Limb (tissue), 2 donors: ENCODE measurements at regions not wholly inside any gene's neighbourhood (a gene's known extent, or its start where the extent isn't known, plus 50 kb on each side); places are given as distances from the start of the nearest gene placed in this dataset.

Experiments
- DNase-seq, 2 donors: peaks; one replicate each; pipeline ENCODE4 v3.0.0-alpha.2; 2016; ENCODE audit errors: extremely low spot score in 2 of 2

DNA sequence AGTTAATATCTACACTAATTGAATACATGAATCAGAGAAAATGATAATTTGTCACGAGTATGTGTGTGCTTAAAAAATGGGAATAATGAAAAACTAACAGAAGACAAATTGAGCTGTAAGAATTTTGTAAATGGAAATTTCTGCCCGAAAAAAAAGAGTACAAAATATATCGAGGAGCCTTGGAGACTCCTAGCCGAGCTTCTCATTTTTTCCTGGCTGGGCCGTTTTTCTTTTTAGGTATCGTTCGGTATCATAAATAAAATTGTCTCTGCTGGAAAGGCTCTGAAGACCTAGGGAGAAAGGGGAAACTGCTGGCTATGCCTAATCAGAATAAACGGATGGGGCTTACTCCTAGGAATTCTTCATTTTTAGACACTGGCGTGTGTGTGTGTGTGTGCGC lies 227.2 kb upstream of the RAG2 start:
- no peak for DNase-seq

DNA sequence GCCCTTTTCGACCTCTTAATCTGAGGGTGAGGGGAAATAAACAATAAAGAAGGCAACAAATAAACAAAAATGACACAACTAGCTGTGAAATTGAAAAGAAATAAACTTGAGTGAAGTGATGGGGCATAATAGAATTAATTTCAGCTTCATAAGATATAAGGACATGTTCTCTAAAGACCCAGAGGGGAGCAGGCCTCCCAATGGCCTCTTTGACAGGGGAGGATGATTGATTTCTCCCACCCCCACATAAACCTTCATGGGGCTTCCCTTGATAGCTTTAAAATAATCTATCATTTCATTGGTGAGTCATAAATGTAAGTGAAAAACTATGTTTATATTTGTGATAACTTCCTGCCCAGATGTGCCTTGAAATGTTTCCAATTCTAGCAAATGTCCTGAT lies 226.3 kb upstream of the RAG2 start:
- peak in 1 of 2 donors; percentile 11 for DNase-seq

DNA sequence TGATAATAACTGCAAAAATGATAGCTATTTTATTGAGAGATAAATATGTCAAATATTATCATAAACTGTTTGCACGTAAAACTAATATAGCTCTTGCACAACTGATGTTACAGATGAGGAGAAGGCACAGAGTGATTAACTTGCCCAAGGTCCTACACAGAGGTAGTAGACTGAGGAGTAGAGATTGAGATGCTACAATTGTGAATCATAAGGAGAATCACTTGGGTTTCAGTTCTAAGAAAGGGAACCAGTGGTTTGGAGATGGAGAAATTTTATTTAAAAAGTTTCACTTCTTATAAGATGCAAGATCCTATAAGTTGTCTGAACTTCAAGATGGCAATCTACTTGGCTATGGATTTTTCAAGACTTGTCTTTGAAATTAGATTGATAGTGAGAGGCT lies 224.8 kb upstream of the RAG2 start:
- no peak for DNase-seq

GRCh38 chr11:36818410-36818809 lies 220.4 kb upstream of the RAG2 start:
- no peak for DNase-seq

GRCh38 chr11:36817336-36817965 lies 219.4 kb upstream of the RAG2 start:
- DNase-seq = no peak

GRCh38 chr11:36809303-36809702 lies 211.3 kb upstream of the RAG2 start:
- DNase-seq = no peak

- no peak for DNase-seq
These were observed 209.8 kb upstream of the RAG2 start for GRCh38 chr11:36807871-36808270.

GRCh38 chr11:36803084-36803483 lies 205.0 kb upstream of the RAG2 start:
- DNase-seq = no peak

GRCh38 chr11:36792996-36793914 lies 195.2 kb upstream of the RAG2 start:
- peak in 1 of 2 donors; percentile 41 for DNase-seq

GRCh38 chr11:36791957-36792356 lies 193.9 kb upstream of the RAG2 start:
- DNase-seq = no peak

DNA sequence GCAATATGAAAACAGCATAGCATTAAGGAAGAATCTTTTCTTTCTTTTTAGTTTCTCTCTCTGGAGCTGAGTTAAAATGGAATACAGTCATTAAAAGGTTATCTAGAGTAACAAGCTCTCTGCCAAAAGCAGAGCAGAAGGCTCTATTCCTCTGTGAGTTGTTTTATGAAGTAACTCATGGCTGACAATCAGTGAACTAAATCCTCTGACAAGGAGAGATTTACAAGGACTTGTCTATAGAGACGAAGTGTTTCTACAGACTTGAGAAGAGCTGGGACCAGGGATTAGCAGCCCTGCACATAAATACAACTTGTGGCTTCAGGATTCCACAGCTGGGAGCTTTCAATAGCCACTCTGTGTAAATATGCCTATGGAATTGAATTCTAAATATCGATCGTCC lies 192.5 kb upstream of the RAG2 start:
- DNase-seq = peak in 1 of 2 donors; percentile 54

GRCh38 chr11:36783808-36784207 lies 185.8 kb upstream of the RAG2 start:
- no peak for DNase-seq

DNA sequence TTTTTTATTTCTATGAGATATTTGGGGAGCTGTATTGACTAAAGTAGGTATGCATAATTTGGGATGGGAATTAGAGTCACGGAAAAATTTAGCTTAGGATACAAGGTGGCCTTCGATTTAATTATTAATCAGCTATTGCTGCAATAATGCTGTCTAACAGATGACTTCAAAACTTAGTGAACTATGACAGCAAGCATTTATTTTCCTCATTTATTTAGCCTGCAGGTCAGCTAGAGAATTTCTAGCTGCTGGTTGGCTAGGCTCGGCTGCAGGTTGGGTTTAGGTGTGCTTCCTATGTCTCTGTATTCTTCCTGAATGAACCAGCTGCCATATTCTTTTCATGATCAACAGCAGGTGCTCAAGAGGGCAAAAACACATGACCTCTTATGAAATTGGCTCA lies 181.8 kb upstream of the RAG2 start:
- DNase-seq = no peak

- DNase-seq = peak in 1 of 2 donors; percentile 20
These were observed 179.3 kb upstream of the RAG2 start for GRCh38 chr11:36777311-36777710.

GRCh38 chr11:36775756-36776155 lies 177.7 kb upstream of the RAG2 start:
- DNase-seq = no peak

DNA sequence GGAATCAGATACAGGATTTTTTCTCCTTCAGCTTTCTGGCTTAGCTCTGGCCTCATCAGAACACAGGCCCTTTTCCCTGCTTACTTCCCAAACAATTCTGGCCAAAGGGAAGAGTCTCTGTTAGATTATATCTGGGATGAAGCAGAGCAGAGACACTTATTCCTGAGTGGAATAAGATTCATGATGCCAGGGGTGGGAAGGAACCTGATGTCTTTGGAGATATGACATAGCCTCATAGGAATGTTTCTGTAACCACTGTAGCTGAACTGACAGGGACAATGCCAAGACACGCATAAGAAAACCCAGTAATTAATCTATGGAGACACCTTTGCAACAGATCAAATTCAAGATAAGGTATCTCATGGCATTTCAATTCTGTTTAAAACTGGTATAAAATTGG lies 177.1 kb upstream of the RAG2 start:
- no peak for DNase-seq

DNA sequence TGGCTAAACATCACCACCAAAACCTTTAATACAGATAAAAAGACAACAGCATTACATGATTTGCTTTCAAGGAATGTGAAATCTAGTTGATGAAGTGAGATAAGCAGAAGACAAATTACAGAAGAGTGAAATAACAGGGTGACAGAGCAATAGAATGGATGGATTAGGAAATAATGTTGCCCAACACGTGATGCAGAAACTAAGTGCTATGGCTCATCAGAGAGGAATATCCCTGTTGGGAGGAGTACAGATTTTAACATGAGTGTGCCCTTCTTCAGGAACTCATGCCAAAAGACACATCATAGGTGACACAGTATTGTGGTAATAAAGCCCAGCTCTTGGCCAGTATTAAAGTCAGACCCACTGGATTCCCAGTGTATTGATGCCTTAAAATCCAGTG lies 176.6 kb upstream of the RAG2 start:
- DNase-seq = no peak

DNA sequence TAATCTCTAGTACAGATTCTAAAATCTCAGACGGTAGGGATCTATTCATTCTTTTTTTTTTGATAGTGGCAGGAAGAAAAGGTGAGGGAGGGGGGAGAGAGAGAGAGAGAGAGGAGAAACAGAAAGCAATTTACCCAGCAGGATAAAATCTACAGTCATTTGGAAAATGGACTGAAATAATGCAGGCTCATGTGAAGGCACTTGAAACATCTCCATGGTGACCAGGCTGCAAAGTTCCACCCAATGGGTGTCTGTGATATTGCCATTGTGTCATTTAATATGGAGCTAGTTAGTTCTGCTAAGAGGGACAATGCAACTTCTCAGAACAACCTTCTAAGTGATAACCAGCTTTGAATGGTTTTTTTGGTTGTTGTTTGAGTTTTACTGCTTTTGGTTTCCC lies 165.2 kb upstream of the RAG2 start:
- DNase-seq = no peak

- DNase-seq = peak in 1 of 2 donors; percentile 39
These were observed 159.0 kb upstream of the RAG2 start for GRCh38 chr11:36757075-36757474.

DNA sequence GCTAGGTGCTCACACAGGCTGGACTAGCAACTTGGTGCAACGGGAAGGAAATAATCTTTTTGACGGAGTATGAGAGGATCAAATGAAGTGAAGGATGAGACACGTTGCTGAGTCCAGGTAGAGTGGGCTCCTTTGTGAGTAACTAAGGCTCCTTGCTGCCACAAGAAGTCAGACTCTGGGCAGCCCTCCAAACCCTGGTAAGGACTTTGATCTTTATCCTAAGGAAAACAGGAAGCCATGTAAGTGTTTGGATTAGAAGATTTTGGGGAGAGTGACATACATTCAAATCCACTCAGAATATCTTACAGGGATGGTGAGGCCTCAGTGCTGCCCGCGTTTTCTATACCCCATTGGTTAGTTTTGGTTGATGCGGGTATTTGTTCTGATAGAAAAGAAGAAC lies 155.9 kb upstream of the RAG2 start:
- DNase-seq = no peak

DNA sequence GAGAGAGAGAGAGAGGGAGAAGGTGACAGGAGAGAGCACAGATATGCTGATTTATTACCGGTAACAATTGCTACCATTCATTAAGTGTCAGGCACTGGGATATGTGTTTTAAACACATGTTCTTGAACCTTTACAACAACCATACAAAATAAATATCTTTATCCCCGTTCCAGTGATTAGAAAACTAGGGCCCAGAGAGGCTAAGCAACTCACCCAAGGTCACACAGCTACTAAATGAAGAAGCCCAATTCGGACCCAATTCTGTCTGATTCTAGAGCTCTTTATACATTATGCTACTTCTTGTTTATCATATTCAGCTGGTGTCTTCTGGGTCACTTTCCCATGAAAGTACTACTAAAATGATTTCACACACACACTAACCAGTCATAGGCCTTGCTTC lies 154.0 kb upstream of the RAG2 start:
- no peak for DNase-seq

DNA sequence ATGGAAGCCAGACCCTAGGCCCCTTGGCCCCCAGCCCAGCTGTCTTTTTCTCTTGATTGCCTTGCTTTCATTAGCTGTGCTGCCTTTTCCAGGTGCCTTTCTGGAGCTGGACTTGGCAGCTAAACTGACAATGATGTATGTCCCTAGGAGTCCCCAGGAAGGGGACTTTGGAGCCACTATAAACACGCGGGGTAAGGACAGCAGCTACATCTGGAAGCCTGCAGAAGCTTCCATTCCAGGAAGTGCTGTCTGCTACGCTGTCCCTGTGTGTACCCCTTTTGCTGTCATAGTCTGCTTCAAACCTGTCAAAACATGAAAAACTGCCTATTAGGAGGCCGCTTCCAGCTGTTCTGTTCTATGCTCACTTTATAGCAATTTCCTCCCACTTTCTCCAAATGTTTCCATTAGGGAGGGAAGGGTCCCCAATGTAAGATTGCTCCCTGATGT lies 153.3 kb upstream of the RAG2 start:
- DNase-seq = peak; percentile 61 to 63

DNA sequence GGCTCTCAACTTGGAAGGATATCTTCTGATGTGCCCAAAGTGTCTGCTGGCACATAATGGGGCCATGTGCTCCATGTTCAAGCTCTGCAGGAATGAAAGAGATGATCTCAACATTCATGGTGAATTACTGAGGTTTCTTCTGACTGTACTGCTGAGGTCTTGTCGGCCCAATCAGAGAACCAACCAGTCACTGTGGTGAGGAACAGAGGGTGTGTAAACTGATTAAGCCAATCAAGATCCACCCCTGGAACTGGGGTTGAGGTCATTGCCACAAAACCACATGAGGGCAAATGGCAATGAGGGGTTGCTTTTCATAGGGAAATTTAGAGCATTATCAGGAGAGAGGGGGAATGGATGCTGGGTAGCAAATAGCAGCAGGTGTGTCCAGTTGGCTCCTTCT lies 152.3 kb upstream of the RAG2 start:
- no peak for DNase-seq
